K562 (cell line): ENCODE measurements at regions not wholly inside any gene's neighbourhood (a gene's known extent, or its start where the extent isn't known, plus 50 kb on each side); places are given as distances from the start of the nearest gene placed in this dataset.

ENCODE experiments used
- ATAC-seq: fragments of 200-7000 bp; cut with Tn5 transposase; 3 replicates; pipeline ENCODE4 v1.9.1; 2020; ENCODE audit warnings: moderate library complexity
- BruUV-seq: library from RNA; stranded (reverse); fragments of 400-500 nt; replicated peaks from 2 replicates; lab custom pipeline; 2021; lab: Mats Ljungman, UMichigan
- CTCF ChIA-PET: fragments of 300-600 bp; formaldehyde crosslinking; extraction: SDS; loops from one replicate; lab custom pipeline; 2021; ENCODE audit warnings: low intra/inter-chr PET ratio; lab: Yijun Ruan, JAX
- POLR2A ChIA-PET: fragments of 300-600, 350-650 bp; sonication (Branson Sonifier 250); formaldehyde crosslinking; extraction: SDS; loops from one replicate; lab custom pipeline; 2021; ENCODE audit warnings: antibody characterized with exemption, inconsistent platforms; lab: Yijun Ruan, JAX
- DNase-seq, 4 experiments: peaks; one replicate each; pipeline versions ENCODE4 v3.0.0 to v3.0.0-alpha.2; 2011 to 2018; ENCODE audit warnings: low spot score in 3 of 4, mixed read lengths in 3 of 4; ENCODE audit errors: extremely low read depth in 1 of 4
- FAIRE-seq: peaks from 2 replicates; lab custom pipeline; 2011; peaks lifted over from hg19 to GRCh38; lab: Jason Lieb, UNC
- H2AFZ ChIP-seq: 2 replicates; pipeline ENCODE4 v1.6.0; 2011; ENCODE audit warnings: low read depth, low read length, control low read depth, inconsistent platforms
- H3K27ac ChIP-seq: fragments of 200-600 bp; 3 replicates; pipeline ENCODE4 v1.8.0; 2011; ENCODE audit warnings: low read depth, mild to moderate bottlenecking, control low read depth, inconsistent platforms, low read length, moderate library complexity, mixed read lengths; ENCODE audit errors: extremely low read depth
- H3K27me3 ChIP-seq, 2 experiments: fragments of 300-600 bp in 1 of 2; 2 replicates in 1 of 2; 3 replicates in 1 of 2; pipeline versions ENCODE4 v1.6.0 to v1.8.0; 2011; ENCODE audit warnings: inconsistent platforms in 2 of 2, low read length in 2 of 2, mild to moderate bottlenecking in 1 of 2, mixed read lengths in 1 of 2, moderate library complexity in 1 of 2; ENCODE audit not compliant: control insufficient read depth in 2 of 2, insufficient read depth in 2 of 2
- H3K36me3 ChIP-seq: fragments of 300-600 bp; 3 replicates; pipeline ENCODE4 v1.8.0; 2011; ENCODE audit warnings: mild to moderate bottlenecking, low read length, inconsistent platforms; ENCODE audit not compliant: control insufficient read depth, insufficient read depth
- H3K4me1 ChIP-seq, 2 experiments: fragments of 200-600 bp in 1 of 2; replicated peaks in 1 of 2; 2 replicates in 1 of 2; 3 replicates in 1 of 2; pipeline versions ENCODE4 v1.5.1 to v1.8.0; 2011; ENCODE audit warnings: inconsistent platforms in 2 of 2, low read length in 2 of 2, mild to moderate bottlenecking in 1 of 2, mixed read lengths in 1 of 2, moderate library complexity in 1 of 2; ENCODE audit not compliant: control insufficient read depth in 2 of 2, insufficient read depth in 2 of 2
- H3K4me2 ChIP-seq: 2 replicates; pipeline ENCODE4 v1.6.1; 2011; ENCODE audit warnings: low read length, control low read depth, inconsistent platforms, mixed read lengths; ENCODE audit not compliant: insufficient read depth
- H3K4me3 ChIP-seq: fragments of 200-600 bp; sonication (generic), shearing (Covaris generic); 2 replicates; pipeline ENCODE4 v1.5.1; 2016; ENCODE audit warnings: control low read depth, inconsistent platforms
- H3K79me2 ChIP-seq: fragments of 200-600 bp; 3 replicates; pipeline ENCODE4 v1.8.0; 2011; ENCODE audit warnings: low read length, inconsistent platforms; ENCODE audit not compliant: control insufficient read depth, insufficient read depth
- H3K9ac ChIP-seq, 2 experiments: 2 replicates each; pipeline versions ENCODE4 v1.6.0 to v1.6.1; 2011; ENCODE audit warnings: low read depth in 2 of 2, low read length in 2 of 2, control low read depth in 1 of 2, inconsistent platforms in 1 of 2, mild to moderate bottlenecking in 1 of 2, mixed read lengths in 1 of 2; ENCODE audit not compliant: insufficient read depth in 1 of 2
- H3K9me1 ChIP-seq: one replicate; pipeline ENCODE4 v1.6.0; 2011; ENCODE audit warnings: inconsistent platforms, mild to moderate bottlenecking, low read length, moderate library complexity; ENCODE audit not compliant: control insufficient read depth, insufficient read depth
- H3K9me3 ChIP-seq: replicated peaks from 2 replicates; pipeline ENCODE4 v1.5.1; 2011; ENCODE audit warnings: low read depth, low read length, inconsistent platforms; ENCODE audit not compliant: control insufficient read depth, insufficient read depth
- H4K20me1 ChIP-seq: replicated peaks from 2 replicates; pipeline ENCODE4 v1.6.1; 2011; ENCODE audit warnings: low read length, inconsistent platforms, mixed read lengths; ENCODE audit not compliant: control insufficient read depth, insufficient read depth
- COPS2 ChIP-seq: fragments of 450-650 bp; conservative IDR thresholded peaks from 2 replicates; pipeline ENCODE4 v1.6.1; 2016; ENCODE audit warnings: mild to moderate bottlenecking, moderate library complexity
- ETV1 ChIP-seq: fragments of 450-650 bp; conservative IDR thresholded peaks from 2 replicates; pipeline ENCODE4 v1.6.1; 2016; ENCODE audit warnings: missing genetic modification characterization, control low read depth, low read depth, missing compliant biosample characterization
- ILK ChIP-seq: fragments of 450-650 bp; IDR thresholded peaks from 2 replicates; pipeline ENCODE4 v1.6.1; 2016; ENCODE audit warnings: missing genetic modification characterization, low read depth, mild to moderate bottlenecking, missing compliant biosample characterization, moderate library complexity, borderline replicate concordance
- JUN ChIP-seq, 2 experiments: sonication (generic) in 1 of 2; formaldehyde crosslinking in 1 of 2; IDR thresholded peaks; 2 replicates each; pipeline versions ENCODE4 v1.6.1 to v1.8.0; 2012 to 2022; ENCODE audit warnings: borderline replicate concordance in 2 of 2, mild to moderate bottlenecking in 2 of 2, improper control_type of control experiment in 1 of 2, low read depth in 1 of 2, low read length in 1 of 2, missing genetic modification reagents in 1 of 2
- KDM4B ChIP-seq, 2 experiments: fragments of 450-650 bp in 1 of 2; sonication (generic) in 1 of 2; IDR thresholded peaks; 2 replicates each; pipeline ENCODE4 v1.6.1; 2016 to 2017; ENCODE audit warnings: borderline replicate concordance in 2 of 2, antibody characterized with exemption in 1 of 2, low read depth in 1 of 2, mild to moderate bottlenecking in 1 of 2
- RNF219 ChIP-seq: fragments of 250-450 bp; sonication (Bioruptor Pico); IDR thresholded peaks from 2 replicates; pipeline ENCODE4 v1.5.0; 2022; ENCODE audit warnings: mild to moderate bottlenecking
- TCF7L2 ChIP-seq: fragments of 150-350 bp; IDR thresholded peaks from 2 replicates; pipeline ENCODE4 v1.6.1; 2016; ENCODE audit warnings: low read depth, mild to moderate bottlenecking, low read length, moderate library complexity
- ZBTB1 ChIP-seq: sonication (generic); formaldehyde crosslinking; IDR thresholded peaks from 2 replicates; pipeline ENCODE4 v1.8.1; 2023; ENCODE audit warnings: missing genetic modification reagents, low read depth, mild to moderate bottlenecking, borderline replicate concordance
- ZNF175 ChIP-seq: fragments of 200-800 bp; sonication (Bioruptor generic); IDR thresholded peaks from 2 replicates; pipeline ENCODE4 v1.6.1; 2016; ENCODE audit warnings: low read depth, mild to moderate bottlenecking, missing genetic modification characterization, missing compliant biosample characterization
- ZNF511 ChIP-seq: sonication (generic); formaldehyde crosslinking; IDR thresholded peaks from 2 replicates; pipeline ENCODE4 v1.8.0; 2022; ENCODE audit warnings: mild to moderate bottlenecking, missing genetic modification reagents
- ZNF609 ChIP-seq: sonication (generic); formaldehyde crosslinking; IDR thresholded peaks from 2 replicates; pipeline ENCODE4 v1.8.1; 2023; ENCODE audit warnings: missing genetic modification reagents, mild to moderate bottlenecking, borderline replicate concordance
- WGBS: fragments of 100-300 bp; shearing (Covaris generic); methylation state at CpG from one replicate; pipeline ENCODE4 v1.1.6; 2016; ENCODE audit warnings: low coverage, mixed read lengths; ENCODE audit not compliant: insufficient coverage; ENCODE audit errors: missing lambda C conversion rate; 5-methylcytosine and 5-hydroxymethylcytosine counted together
- in situ Hi-C: fragments of 300-500 bp; cut with MboI; formaldehyde crosslinking; loops from 4 replicates; pipeline ENCODE4 v1.15.0; 2018; ENCODE audit warnings: inconsistent platforms, mixed read lengths
- intact Hi-C: fragments of 100-400 bp; cut with micrococcal nuclease; formaldehyde crosslinking; loops from 2 replicates; pipeline ENCODE4 v1.14.2; 2022

DNA sequence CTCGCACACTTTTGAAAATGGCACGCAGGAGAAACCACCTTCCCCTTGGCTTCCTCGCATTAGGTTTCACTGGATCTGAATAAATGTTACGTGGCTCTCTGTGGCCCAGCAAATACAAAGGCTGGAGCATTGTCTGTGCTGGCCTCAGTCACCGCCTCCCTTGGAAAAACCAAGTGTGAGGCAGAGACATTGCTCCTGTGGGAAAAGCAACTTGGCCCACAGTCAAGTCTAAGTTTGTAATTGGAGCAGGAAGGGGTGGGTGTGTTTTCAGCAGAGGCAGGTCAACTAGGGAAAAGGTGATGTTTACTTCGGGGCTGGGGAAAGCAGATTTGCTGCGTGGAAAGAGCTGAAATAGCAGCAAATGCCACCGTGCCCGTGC, 101.6 kb downstream of the IRS2 start (continued):
- TF ChIP-seq ZNF511 (CRISPR knock-in tag) = no peak
- no peak for TF ChIP-seq ZNF175 (CRISPR knock-in tag)
- no peak for TF ChIP-seq KDM4B (IDR thresholded peaks at IDR 0.05; ENCODE audit: borderline replicate concordance in 2 of 2, low read depth in 1 of 2)
- TF ChIP-seq ETV1 (tag) = no peak

DNA sequence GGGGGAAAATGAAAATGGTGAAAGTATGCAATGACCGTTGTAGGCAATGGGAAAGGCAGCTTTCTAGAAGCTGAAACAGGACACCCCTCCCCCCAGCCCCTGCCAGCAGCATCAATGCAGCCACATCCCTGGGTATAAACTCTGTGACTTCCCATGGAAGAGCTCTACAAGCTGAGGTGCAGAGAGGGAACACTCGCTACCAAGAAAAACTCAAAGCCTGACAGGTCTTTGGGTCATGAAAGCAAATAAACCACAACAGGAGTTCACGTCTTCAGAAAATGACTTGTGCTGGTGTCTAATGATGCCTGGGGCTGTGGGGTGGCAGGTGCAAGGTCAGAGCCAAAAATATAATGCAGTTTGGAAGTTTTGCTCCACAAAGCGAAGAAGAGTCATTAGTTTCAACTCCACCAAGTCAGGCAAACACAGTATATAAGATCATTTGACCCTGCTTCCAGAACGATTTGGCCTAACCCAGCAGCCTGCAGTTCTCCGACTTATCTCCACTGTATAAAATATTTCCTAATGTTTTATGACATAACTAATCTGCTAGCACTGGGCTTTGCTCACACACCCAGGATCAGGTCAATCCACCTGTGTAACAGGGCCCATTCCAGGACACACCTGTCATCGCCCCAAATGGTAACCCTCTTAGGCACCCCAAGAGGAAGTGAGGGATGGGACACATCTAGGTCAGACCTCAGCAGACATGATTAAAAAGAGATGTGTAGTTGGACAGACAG, 102.1 kb downstream of the IRS2 start:
- H3K9me3 ChIP-seq = no peaks in the 10 kb centered on the region
- H3K27ac ChIP-seq = no peak overlapping the region
- ChIA-PET CTCF (no interaction called here), POLR2A (interaction anchor here (0.6 kb wide), 1 partner anchor 992 kb away, joined by 3 read pairs; no protein-coding TSS in a partner anchor)
- no peak overlapping the region for H2AFZ ChIP-seq
- no peaks in the 10 kb centered on the region for H4K20me1 ChIP-seq
- H3K27me3 ChIP-seq = peaks cover 5 to 35% of the 10 kb centered on the region in 2 experiments; a peak in 3 of 5 replicates
- no peaks in the 10 kb centered on the region; a peak in 1 of 5 replicates for H3K4me1 ChIP-seq
- 15% methylated on average over 6 of the region's 7 CpGs for WGBS
- in situ Hi-C loops (no loop called here), intact Hi-C loops (loop anchor here (5.0 kb wide), 1 partner anchor 108 kb away; no protein-coding TSS in a partner anchor)
- no peaks in the 10 kb centered on the region for H3K79me2 ChIP-seq
- no peak overlapping the region for H3K9ac ChIP-seq
- H3K9me1 ChIP-seq = no peaks in the 10 kb centered on the region
- DNase-seq = no peak
- no peak; the same call in 2 of the 3 replicates for ATAC-seq
- no TSS peak for BruUV-seq
- no peak overlapping the region for H3K4me3 ChIP-seq
- FAIRE-seq = no peak
- no peaks in the 10 kb centered on the region for H3K36me3 ChIP-seq
- H3K4me2 ChIP-seq = no peak overlapping the region
- no peak for TF ChIP-seq ZNF609 (CRISPR knock-in tag)
- TF ChIP-seq TCF7L2 = no peak
- no peak for TF ChIP-seq ZBTB1
- no peak for TF ChIP-seq JUN (IDR thresholded peaks at IDR 0.05; ENCODE audit: borderline replicate concordance, low read depth, low read length)
- no peak for TF ChIP-seq JUN (CRISPR knock-in tag; IDR thresholded peaks at IDR 0.05; ENCODE audit: borderline replicate concordance)
- no peak for TF ChIP-seq COPS2
- TF ChIP-seq ILK (tag) = no peak
- TF ChIP-seq RNF219 (CRISPR knock-in tag) = no peak
